ENCODE measurements at regions not wholly inside any gene's neighbourhood (a gene's known extent, or its start where the extent isn't known, plus 50 kb on each side); places are given as distances from the start of the nearest gene placed in this dataset.

DNA sequence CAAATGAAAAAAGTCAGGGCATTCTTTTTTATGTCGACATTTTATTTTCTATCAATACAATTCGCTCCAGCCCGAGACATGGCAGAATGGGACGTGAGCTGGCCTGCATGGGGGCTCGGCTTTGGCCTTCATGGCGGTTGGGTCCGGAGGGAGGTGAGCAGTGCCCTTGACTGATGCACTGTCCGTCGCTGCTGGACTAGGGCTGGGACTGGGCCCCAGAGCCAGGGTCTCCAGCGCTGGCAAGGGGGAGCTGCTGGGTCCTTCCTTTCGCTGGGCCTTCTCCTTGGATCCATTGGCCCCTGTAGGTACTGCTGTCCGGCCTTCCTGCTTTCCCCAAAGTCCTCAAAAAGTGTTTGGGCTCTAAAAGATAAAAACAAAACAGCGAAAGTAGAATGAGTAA is 124.6 kb downstream of the EDN3 start:
- Histone ChIP-seq H3K18ac (ENCODE audit: extremely low read depth, low read length) (no peak overlapping the region), H2BK15ac (ENCODE audit: low read length) (no peak overlapping the region), H2BK12ac (ENCODE audit: low read depth, low read length) (no peak overlapping the region), H3K4me2 (ENCODE audit: insufficient read depth in 1 of 2, low read depth in 2 of 2, low read length in 2 of 2) (no peak overlapping the region), H3K9me3 (ENCODE audit: insufficient read depth in 2 of 2, low read depth in 1 of 2, low read length in 1 of 2) (no peaks in the 10 kb centered on the region), H2AK5ac (ENCODE audit: low read depth, low read length) (no peak overlapping the region), H3K27me3 (replicated peaks in 1 of 4; ENCODE audit: control insufficient read depth in 3 of 4, extremely low read depth in 1 of 4, insufficient read depth in 3 of 4, low read length in 3 of 4) (no peaks in the 10 kb centered on the region), H2BK20ac (ENCODE audit: low read length) (no peak overlapping the region), H4K91ac (replicated peaks; ENCODE audit: insufficient read length, low read length) (no peak overlapping the region), H3K23me2 (ENCODE audit: low read depth, low read length) (no peaks in the 10 kb centered on the region; the same call in 1 of the 2 replicates), H3K79me1 (ENCODE audit: low read depth, low read length) (no peaks in the 10 kb centered on the region), H3K14ac (ENCODE audit: insufficient read length) (no peak overlapping the region), H3K9ac (replicated peaks in 1 of 4; ENCODE audit: extremely low read depth in 1 of 4, low read depth in 3 of 4, low read length in 3 of 4) (no peak overlapping the region), H2AFZ (ENCODE audit: low read length) (no peak overlapping the region), H3K4ac (replicated peaks; ENCODE audit: insufficient read length, low read depth, low read length) (no peak overlapping the region), H3K27ac (ENCODE audit: low read depth, low read length) (no peak overlapping the region), H4K5ac (ENCODE audit: insufficient read length, low read depth, low read length) (no peak overlapping the region), H3K56ac (replicated peaks; ENCODE audit: insufficient read length, low read depth, low read length) (no peak overlapping the region), H2BK5ac (ENCODE audit: low read depth, low read length) (no peak overlapping the region), H2BK120ac (replicated peaks; ENCODE audit: low read depth, low read length) (no peak overlapping the region), H3K4me1 (replicated peaks in 1 of 4; ENCODE audit: control insufficient read depth in 3 of 4, insufficient read depth in 4 of 4, low read length in 3 of 4) (no peaks in the 10 kb centered on the region; a peak in 1 of 7 replicates), H3K79me2 (ENCODE audit: control insufficient read depth in 1 of 2, insufficient read depth in 2 of 2, low read length in 2 of 2) (no peaks in the 10 kb centered on the region), H4K8ac (ENCODE audit: extremely low read depth, insufficient read depth, low read length) (no peak overlapping the region), H3K36me3 (ENCODE audit: control insufficient read depth in 2 of 4, insufficient read depth in 4 of 4, low read length in 3 of 4) (no peaks in the 10 kb centered on the region), H3K4me3 (ENCODE audit: extremely low read depth in 1 of 4, insufficient read depth in 2 of 4, low read depth in 3 of 4, low read length in 4 of 4) (no peak overlapping the region), H4K20me1 (replicated peaks in 1 of 2; ENCODE audit: control insufficient read depth in 1 of 2, insufficient read depth in 2 of 2, low read length in 2 of 2) (no peaks in the 10 kb centered on the region), H3K23ac (ENCODE audit: insufficient read length) (no peak overlapping the region)
- ChIA-PET POLR2A (ENCODE audit: partially characterized antibody) (no interaction called here), CTCF (ENCODE audit: partially characterized antibody) (interaction anchor here (1.1 to 2.6 kb wide), 4 partner anchors 30 to 555 kb away, joined by 3 to 9 read pairs (median 6); no protein-coding TSS in a partner anchor)
- DNase-seq (ENCODE audit: low read depth in 1 of 2, low spot score in 2 of 2) (no peak), FAIRE-seq (no peak)
- whole genome bisulfite sequencing, 2 experiments (ENCODE audit: extremely low coverage in 1 of 2, insufficient coverage in 1 of 2, insufficient read length in 1 of 2, insufficient replicate concordance in 2 of 2, low coverage in 1 of 2, low lambda C conversion rate in 2 of 2, missing lambda C conversion rate in 1 of 2), result 81% methylated on average over 13 of the region's 13 CpGs; no CpG with 5 or more reads in 1 of the 2 experiments
- TF ChIP-seq SUZ12 (IDR thresholded peaks at IDR 0.05; ENCODE audit: low read length) (no peak), NANOG (IDR thresholded peaks at IDR 0.05; ENCODE audit: insufficient read depth, low read depth, low read length, poor library complexity, severe bottlenecking) (no peak), RXRA (IDR thresholded peaks at IDR 0.05; ENCODE audit: insufficient read depth, low read depth, low read length) (no peak), PHF8 (conservative IDR thresholded peaks at IDR 0.05; ENCODE audit: low read depth, low read length) (no peak), RNF2 (IDR thresholded peaks at IDR 0.05; ENCODE audit: borderline replicate concordance, low read depth, low read length, missing control alignments, poor library complexity, severe bottlenecking) (no peak), TBP (IDR thresholded peaks at IDR 0.05; ENCODE audit: low read depth, low read length) (no peak), TCF12 (IDR thresholded peaks at IDR 0.05; ENCODE audit: low read depth, low read length) (no peak), CBX5 (IDR thresholded peaks at IDR 0.05; ENCODE audit: low read depth, low read length) (no peak), TAF1 (IDR thresholded peaks at IDR 0.05; ENCODE audit: low read depth, low read length) (no peak)
- TF ChIP-seq, protein P1, sequence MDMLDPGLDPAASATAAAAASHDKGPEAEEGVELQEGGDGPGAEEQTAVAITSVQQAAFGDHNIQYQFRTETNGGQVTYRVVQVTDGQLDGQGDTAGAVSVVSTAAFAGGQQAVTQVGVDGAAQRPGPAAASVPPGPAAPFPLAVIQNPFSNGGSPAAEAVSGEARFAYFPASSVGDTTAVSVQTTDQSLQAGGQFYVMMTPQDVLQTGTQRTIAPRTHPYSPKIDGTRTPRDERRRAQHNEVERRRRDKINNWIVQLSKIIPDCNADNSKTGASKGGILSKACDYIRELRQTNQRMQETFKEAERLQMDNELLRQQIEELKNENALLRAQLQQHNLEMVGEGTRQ (IDR thresholded peaks at IDR 0.05; ENCODE audit: low read length), result no peak
